GM12878 (cell line): ENCODE measurements at regions not wholly inside any gene's neighbourhood (a gene's known extent, or its start where the extent isn't known, plus 50 kb on each side); places are given as distances from the start of the nearest gene placed in this dataset.

Experiments used
- ATAC-seq: fragments of 200-7000 bp; cut with Tn5 transposase; 3 replicates; pipeline ENCODE4 v1.9.1; 2020; ENCODE audit warnings: mild to moderate bottlenecking, moderate library complexity
- BruUV-seq: library from RNA; stranded (reverse); fragments of 400-500 nt; replicated peaks from 2 replicates; lab custom pipeline; 2021; lab: Mats Ljungman, UMichigan
- CTCF ChIA-PET: fragments of 300-600 bp; sonication (Branson Sonifier 250); formaldehyde crosslinking; extraction: SDS; loops from one replicate; lab custom pipeline; 2021; ENCODE audit warnings: inconsistent platforms; lab: Yijun Ruan, JAX
- POLR2A ChIA-PET: fragments of 350-600 bp; formaldehyde crosslinking; extraction: SDS; loops from one replicate; lab custom pipeline; 2021; ENCODE audit warnings: inconsistent platforms; lab: Charles Lee
- RAD21 ChIA-PET: fragments of 300-600 bp; sonication (Branson Sonifier 250); formaldehyde crosslinking; loops from one replicate; lab custom pipeline; 2023; ENCODE audit warnings: antibody characterized with exemption; ENCODE audit not compliant: unreplicated experiment; lab: Charles Lee
- SMC1A ChIA-PET: fragments of 300-600 bp; sonication (Branson Sonifier 250); formaldehyde crosslinking; loops from one replicate; lab custom pipeline; 2023; ENCODE audit not compliant: unreplicated experiment, uncharacterized antibody; lab: Charles Lee
- DNase-seq: peaks from one replicate; pipeline ENCODE4 v3.0.0-alpha.2; 2011; ENCODE audit warnings: low read depth, low spot score
- FAIRE-seq: peaks from 3 replicates; lab custom pipeline; 2011; peaks lifted over from hg19 to GRCh38; lab: Jason Lieb, UNC
- H2AFZ ChIP-seq: 2 replicates; pipeline ENCODE4 v1.6.0; 2011; ENCODE audit warnings: low read depth, low read length, control low read depth; ENCODE audit not compliant: control insufficient read depth
- H3K27ac ChIP-seq: 2 replicates; pipeline ENCODE4 v1.5.1; 2011; ENCODE audit warnings: control low read depth; ENCODE audit not compliant: control insufficient read depth, insufficient read depth
- H3K27me3 ChIP-seq, 2 experiments: replicated peaks in 1 of 2; 2 replicates each; pipeline versions ENCODE4 v1.6.0 to v1.6.1; 2011; ENCODE audit warnings: low read length in 1 of 2; ENCODE audit not compliant: control insufficient read depth in 2 of 2, insufficient read depth in 2 of 2
- H3K36me3 ChIP-seq, 2 experiments: 2 replicates each; pipeline ENCODE4 v1.5.1; 2011; ENCODE audit warnings: low read length in 1 of 2; ENCODE audit not compliant: control insufficient read depth in 2 of 2, insufficient read depth in 2 of 2
- H3K4me1 ChIP-seq: 2 replicates; pipeline ENCODE4 v1.6.1; 2011; ENCODE audit warnings: mild to moderate bottlenecking, low read length, moderate library complexity, mixed read lengths; ENCODE audit not compliant: control insufficient read depth, insufficient read depth
- H3K4me2 ChIP-seq: 2 replicates; pipeline ENCODE4 v1.6.0; 2011; ENCODE audit warnings: control low read depth; ENCODE audit not compliant: control insufficient read depth, insufficient read depth
- H3K4me3 ChIP-seq: fragments of 200-600 bp; sonication (generic); 2 replicates; pipeline ENCODE4 v1.5.1; 2016
- H3K79me2 ChIP-seq: 2 replicates; pipeline ENCODE4 v1.6.0; 2011; ENCODE audit warnings: low read length; ENCODE audit not compliant: control insufficient read depth, insufficient read depth
- H3K9ac ChIP-seq: 2 replicates; pipeline ENCODE4 v1.8.0; 2011; ENCODE audit warnings: low read length, control low read depth, mixed read lengths; ENCODE audit not compliant: control insufficient read depth, insufficient read depth
- H3K9me3 ChIP-seq: replicated peaks from 3 replicates; pipeline ENCODE4 v1.5.1; 2011; ENCODE audit warnings: mild to moderate bottlenecking, low read length; ENCODE audit not compliant: control insufficient read depth, insufficient read depth
- H4K20me1 ChIP-seq: 2 replicates; pipeline ENCODE4 v1.6.0; 2011; ENCODE audit not compliant: control insufficient read depth, insufficient read depth
- BCL11A ChIP-seq: IDR thresholded peaks from 2 replicates; pipeline ENCODE4 v1.6.1; 2011; ENCODE audit warnings: low read depth, low read length
- CBFB ChIP-seq: IDR thresholded peaks from 2 replicates; pipeline ENCODE4 v1.6.1; 2016; ENCODE audit warnings: antibody characterized with exemption, low read depth
- ETV6 ChIP-seq, 2 experiments: fragments of 450-650 bp in 1 of 2; IDR thresholded peaks in 1 of 2; conservative IDR thresholded peaks in 1 of 2; 2 replicates each; pipeline ENCODE4 v1.6.1; 2014; ENCODE audit warnings: antibody characterized with exemption in 1 of 2, borderline replicate concordance in 1 of 2, low read depth in 1 of 2, mild to moderate bottlenecking in 1 of 2, moderate library complexity in 1 of 2
- JUNB ChIP-seq: IDR thresholded peaks from 2 replicates; pipeline ENCODE4 v1.6.1; 2016; ENCODE audit warnings: antibody characterized with exemption, mild to moderate bottlenecking
- MLLT1 ChIP-seq: fragments of 450-650 bp; IDR thresholded peaks from 2 replicates; pipeline ENCODE4 v1.6.1; 2016; ENCODE audit warnings: mild to moderate bottlenecking
- MYC ChIP-seq: IDR thresholded peaks from 2 replicates; pipeline ENCODE4 v1.6.1; 2011; ENCODE audit warnings: mild to moderate bottlenecking, low read length, moderate library complexity, inconsistent platforms; ENCODE audit not compliant: insufficient read depth, insufficient replicate concordance, insufficient read length, severe bottlenecking
- NFYA ChIP-seq: IDR thresholded peaks from 2 replicates; pipeline ENCODE4 v1.6.1; 2011; ENCODE audit warnings: low read depth, mild to moderate bottlenecking, low read length, improper control_type of control experiment, borderline replicate concordance
- SIX5 ChIP-seq: IDR thresholded peaks from 2 replicates; pipeline ENCODE4 v1.6.1; 2011; ENCODE audit warnings: mild to moderate bottlenecking, low read depth, low read length, moderate library complexity; ENCODE audit not compliant: severe bottlenecking
- ZNF687 ChIP-seq: fragments of 450-650 bp; IDR thresholded peaks from 2 replicates; pipeline ENCODE4 v1.6.1; 2017; ENCODE audit warnings: mild to moderate bottlenecking, moderate library complexity
- WGBS: methylation state at CpG from one replicate; pipeline ENCODE4 v1.1.6; 2016; ENCODE audit warnings: low lambda C conversion rate; ENCODE audit not compliant: insufficient replicate concordance, insufficient coverage; ENCODE audit errors: missing lambda C conversion rate; 5-methylcytosine and 5-hydroxymethylcytosine counted together
- in situ Hi-C: fragments of 300-500 bp; cut with MboI; formaldehyde crosslinking; loops from 9 replicates; pipeline ENCODE4 v1.14.3; 2018; ENCODE audit warnings: mixed read lengths
- intact Hi-C: fragments of 100-400 bp; cut with micrococcal nuclease; formaldehyde crosslinking; loops from one replicate; pipeline ENCODE4 v1.14.2; 2022; ENCODE audit not compliant: unreplicated experiment

- FAIRE-seq (no peak), DNase-seq (no peak), ATAC-seq (no peak)
- no peak overlapping the region for H3K4me3 ChIP-seq
- H3K27me3 ChIP-seq = no peaks in the 10 kb centered on the region
- RAD21 ChIA-PET = no interaction called here
- intact Hi-C loops = no loop called here
- TF ChIP-seq CBFB (no peak), MLLT1 (no peak), JUNB (no peak), NFYA (no peak), BCL11A (no peak), ZNF687 (no peak), SIX5 (no peak), MYC (no peak), ETV6 (conservative IDR thresholded peaks at IDR 0.05 in 1 of 2, IDR thresholded peaks at IDR 0.05 in 1 of 2; ENCODE audit: borderline replicate concordance in 1 of 2, low read depth in 1 of 2) (no peak)
- POLR2A ChIA-PET = no interaction called here
- H3K27ac ChIP-seq = no peak overlapping the region
- CTCF ChIA-PET = interaction anchor here (0.9 kb wide), 1 partner anchor 240 kb away, joined by 3 read pairs; no protein-coding TSS in a partner anchor
- BruUV-seq = no TSS peak
- 45% methylated on average over 14 of the region's 14 CpGs for WGBS
- no peak overlapping the region for H3K4me2 ChIP-seq
- H3K36me3 ChIP-seq = no peaks in the 10 kb centered on the region
- no peaks in the 10 kb centered on the region for H4K20me1 ChIP-seq
- in situ Hi-C loops = no loop called here
- H2AFZ ChIP-seq = no peak overlapping the region
- H3K79me2 ChIP-seq = no peaks in the 10 kb centered on the region
- H3K4me1 ChIP-seq = peaks cover 6% of the 10 kb centered on the region; the same call in 1 of the 2 replicates
- H3K9me3 ChIP-seq = no peaks in the 10 kb centered on the region
- H3K9ac ChIP-seq = no peak overlapping the region
- SMC1A ChIA-PET = no interaction called here
Observed at GRCh38 chr17:77782611-77783010, 175.9 kb upstream of the TNRC6C start.
